ENCODE measurements at regions not wholly inside any gene's neighbourhood (a gene's known extent, or its start where the extent isn't known, plus 50 kb on each side); places are given as distances from the start of the nearest gene placed in this dataset.
"Not testable (repeated sequence)": the region's sequence is repeated elsewhere in the genome, so short reads cannot be mapped to it uniquely, and the experiment has no call there.

DNA sequence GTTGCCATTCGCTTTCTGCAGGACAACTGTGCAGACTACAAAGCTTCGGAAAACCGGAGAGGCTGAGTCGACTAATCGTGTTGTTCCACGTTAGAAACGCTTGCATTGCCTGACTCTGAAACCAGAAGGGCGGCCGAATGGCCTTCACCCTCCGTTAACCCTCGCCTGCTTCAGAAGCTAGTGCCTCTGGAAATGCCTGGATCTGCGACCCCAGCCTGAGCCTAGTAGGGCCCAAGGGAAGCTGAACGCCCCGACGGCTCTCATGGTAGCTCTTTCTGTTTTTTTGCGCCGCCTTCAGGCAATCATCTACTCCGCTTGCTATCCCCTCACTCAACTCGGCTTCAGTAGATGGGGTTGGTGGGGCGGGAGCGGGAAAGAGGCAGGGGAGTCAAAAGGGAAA is 117.3 kb downstream of the PPIAL4A start:
- not testable (repeated sequence) for DNase-seq

DNA sequence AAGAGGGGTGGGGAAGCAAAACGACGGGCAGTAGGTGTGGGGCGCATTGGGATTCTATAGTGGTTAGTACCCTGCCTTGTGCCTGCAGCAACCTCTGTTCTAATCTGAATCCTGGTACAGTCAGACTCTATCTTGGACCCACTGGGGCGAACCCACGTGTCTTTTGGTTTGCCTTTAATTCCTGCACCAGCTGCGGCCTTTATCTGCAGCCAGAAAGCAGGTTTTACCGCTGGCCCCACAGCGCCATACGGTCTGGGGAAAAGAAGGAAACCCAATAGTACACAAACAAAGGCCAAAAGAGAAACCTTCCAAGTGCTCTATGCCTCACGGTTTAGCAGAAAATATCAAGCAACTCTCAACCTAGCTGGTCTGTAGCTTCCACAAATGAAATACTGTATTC is 118.2 kb downstream of the PPIAL4A start:
- DNase-seq, result not testable (repeated sequence)

DNA sequence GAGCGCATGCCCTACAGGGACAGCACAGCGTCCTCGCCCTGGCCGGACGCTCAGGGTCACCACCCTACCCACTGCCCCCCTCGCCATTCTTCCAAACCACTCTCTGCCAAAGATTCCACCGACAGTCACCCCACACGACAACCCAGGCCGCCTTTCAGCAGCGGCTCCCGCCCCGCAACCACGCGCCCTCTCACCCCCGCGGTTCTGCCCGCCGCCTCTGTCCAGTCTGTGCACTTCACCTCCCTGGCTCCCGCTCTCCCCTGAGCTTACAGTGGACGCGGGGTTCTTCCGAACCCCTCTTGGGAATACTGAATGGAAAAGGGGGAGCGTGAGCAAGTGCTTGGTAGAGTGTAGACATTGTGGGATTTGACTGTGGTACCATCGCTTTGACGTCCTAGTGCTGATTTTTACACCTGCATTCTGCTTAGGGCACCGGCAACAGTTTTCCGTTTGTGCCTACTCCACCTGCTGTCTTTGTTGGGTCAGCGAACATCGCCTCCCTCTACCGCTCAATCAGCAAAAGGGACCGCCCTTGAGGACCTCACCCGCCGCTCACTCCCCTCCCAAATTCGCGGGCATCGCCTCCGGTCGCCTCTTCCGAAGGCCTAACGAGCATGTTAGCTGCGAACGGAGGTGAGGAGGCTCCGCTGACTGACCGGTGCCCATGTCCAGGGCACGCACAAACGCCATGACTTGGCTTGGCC is 119.1 kb downstream of the PPIAL4A start:
- not testable (repeated sequence) for DNase-seq

GRCh38 chr1:121009216-121010057 is 119.9 kb downstream of the PPIAL4A start:
- DNase-seq, result peak; percentile 8

DNA sequence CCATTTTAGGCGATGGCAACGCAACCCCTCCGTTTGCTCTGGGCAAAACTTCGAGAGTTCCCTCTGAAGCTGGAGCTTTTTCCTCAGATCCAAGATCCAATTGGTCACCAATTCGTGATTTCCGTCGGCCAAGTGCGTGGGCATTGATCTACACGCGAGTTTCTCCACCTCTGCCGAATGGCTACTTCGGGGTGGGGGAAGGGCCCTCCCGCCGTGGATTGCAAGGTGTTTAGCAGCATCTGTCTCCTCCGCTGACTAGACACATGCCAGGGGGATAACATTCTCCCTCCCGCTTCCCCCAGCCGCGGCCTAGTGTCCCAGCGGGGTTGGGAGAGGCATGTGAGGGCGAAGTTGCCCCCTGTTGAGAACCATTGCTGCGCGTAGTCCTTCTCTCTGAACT is 120.6 kb downstream of the PPIAL4A start:
- DNase-seq, result not testable (repeated sequence)

- not testable (repeated sequence) for DNase-seq
Measured at GRCh38 chr1:121013181-121013580, 123.6 kb downstream of the PPIAL4A start.

DNA sequence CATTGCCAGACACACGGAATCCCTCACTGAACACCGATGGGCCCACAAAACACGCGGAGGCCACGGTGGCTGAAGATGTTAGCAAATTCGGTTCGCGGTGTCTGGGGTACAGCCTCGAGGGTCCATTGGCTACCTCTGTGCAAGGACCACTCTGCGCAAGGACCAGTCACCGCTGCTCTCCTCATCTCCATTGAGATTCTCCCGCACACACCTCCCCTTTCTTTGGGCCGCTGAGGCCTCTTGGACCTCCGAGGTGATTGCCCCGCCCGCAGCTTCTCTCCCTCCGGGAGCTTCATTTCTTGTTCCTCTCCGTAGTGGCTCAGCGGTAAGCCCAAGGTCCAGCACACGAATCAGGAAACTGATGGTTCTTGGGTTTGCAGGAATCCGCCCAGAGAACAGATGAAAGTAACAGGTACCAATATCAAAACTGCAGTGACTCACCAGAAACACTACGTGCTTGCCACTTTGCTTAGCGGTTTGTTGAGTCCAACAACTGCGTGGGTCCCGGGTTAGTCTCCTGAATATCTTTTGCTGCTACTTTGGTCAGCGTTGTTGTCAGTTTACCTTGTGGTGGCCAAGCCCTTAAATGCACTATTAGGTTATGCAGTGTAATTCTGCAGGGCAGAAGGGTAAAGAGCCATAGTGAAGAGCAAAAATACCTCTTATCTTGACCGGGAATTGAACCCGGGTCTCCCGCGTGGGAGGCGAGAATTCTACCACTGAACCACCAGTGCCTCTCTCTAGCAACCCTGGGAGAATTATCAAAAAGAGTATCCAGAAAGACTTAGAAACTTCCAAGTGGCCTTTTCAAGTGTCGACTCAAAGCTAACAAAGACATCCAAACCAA is 126.8 kb downstream of the PPIAL4A start:
- peak; percentile 77 for DNase-seq

- DNase-seq, result not testable (repeated sequence)
Measured at GRCh38 chr1:121019715-121020349, 130.3 kb downstream of the PPIAL4A start.

DNA sequence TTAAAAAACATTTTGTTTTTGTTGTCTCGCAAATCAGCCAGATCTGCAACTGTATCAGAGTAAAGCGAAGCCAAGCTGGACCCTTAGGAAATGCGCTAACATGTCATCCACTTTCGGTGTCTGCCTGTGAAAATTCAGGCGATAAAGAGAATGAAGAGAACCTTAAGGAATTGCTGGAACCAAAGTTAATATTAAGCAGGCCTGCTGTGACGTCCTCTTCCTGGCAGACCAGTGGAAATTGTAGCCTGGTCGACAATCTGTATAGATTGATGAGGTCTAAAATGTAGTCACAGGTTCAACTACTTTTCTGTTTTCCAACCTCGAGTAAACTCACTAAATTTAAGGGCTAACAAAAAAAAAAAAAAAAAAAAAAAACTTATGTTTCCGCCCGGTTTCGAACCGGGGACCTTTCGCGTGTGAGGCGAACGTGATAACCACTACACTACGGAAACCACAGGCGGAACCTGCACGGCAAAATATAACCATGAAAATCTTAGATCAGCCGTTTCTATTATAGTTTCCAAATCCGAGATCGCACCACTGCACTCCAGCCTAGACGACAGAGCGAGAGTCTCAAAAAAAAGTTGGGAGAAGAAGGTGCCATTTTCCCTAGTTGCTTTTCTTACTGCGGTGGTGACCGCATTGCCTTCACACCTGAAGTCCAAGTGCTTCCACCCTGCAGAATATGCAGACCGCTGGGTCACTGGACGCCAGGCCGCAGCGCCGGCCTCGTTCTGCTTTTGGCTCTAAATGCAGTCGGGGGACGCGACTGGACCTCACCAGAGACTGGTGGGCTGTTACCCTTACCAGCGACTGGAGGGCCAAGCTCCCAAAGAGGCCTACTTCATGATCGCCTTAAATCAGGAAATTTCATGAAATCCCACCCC is 131.0 kb downstream of the PPIAL4A start:
- DNase-seq, result peak; percentile 81

DNA sequence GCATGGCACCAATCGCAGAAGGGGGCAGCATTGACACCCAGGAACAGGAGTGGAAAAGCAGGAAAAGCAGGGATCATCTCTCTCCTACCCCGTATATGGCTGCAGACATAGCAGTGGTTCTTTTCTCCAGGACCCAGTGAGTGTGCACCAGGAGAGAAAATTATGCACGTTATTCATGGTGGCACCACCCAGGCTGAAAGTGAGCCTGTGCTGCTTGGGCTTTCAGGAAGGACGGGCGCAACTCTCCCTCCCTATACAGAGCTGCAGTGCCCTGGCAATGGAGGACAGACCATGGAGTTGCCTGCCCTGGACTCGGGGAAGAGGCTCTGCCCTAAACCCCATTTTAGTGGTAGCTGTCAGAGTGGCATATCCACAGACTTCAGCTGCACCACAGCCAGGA is 132.1 kb downstream of the PPIAL4A start:
- not testable (repeated sequence) for DNase-seq

- not testable (repeated sequence) for DNase-seq
Measured at GRCh38 chr1:121032878-121033494, 143.4 kb downstream of the PPIAL4A start.

DNA sequence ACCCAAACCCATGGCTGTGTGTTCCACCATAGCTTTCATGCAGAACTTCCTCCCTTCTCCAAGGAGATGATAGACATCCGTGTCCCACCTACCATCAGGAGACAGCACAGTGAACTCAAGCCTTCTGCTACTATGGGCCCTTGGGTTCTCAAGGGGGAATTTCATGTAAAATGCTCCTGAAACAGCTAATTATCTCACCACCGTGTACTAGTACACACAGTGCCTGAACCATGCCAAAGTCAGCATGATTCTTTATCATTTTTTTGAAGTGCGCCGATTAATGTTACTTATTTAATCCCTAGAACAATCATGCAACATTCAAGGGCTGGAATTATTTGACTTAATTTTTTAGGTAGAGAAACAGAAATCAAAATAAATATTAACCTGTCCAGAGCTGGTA is 147.2 kb downstream of the PPIAL4A start:
- not testable (repeated sequence) for DNase-seq

DNA sequence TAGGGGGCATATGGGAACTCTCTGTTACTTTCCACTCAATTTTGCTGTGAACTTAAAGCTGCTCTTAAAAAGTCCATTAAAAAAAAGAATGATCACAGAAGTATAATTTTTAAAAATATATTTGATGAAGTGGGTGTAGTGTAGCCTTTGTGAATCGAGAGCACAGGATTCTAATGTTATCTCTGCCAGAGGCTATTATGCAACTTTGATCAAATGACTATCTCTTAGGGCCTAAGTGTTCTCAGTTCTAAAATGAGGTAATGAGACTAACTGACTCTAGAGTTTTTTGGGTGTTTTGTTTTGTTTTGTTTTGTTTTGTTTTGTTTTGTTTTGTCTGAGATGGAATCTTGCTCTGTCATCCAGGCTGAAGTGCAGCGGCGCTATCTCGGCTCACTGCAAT is 143.2 kb downstream of the FAM72B start:
- DNase-seq, result not testable (repeated sequence)

DNA sequence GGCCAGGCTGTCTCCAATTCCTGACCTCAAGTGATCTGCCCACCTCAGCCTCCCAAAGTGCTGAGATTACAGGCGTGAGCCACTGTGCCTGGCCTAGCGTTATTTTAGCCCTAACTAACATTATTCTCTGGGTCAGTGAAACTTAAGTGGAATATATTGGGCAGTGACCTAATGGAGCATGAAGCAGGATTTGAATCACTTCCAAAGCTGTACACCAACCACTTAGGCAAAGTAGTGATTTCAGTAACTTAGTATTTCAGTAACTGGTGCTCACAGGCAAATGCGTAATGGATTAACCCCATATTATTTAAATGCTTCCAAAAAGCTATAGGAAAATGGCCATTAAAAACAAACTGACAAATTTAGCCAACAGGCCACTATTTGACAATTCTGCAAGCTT is 142.6 kb downstream of the FAM72B start:
- DNase-seq, result not testable (repeated sequence)

- not testable (repeated sequence) for DNase-seq
Measured at GRCh38 chr1:121042882-121043281, 141.3 kb downstream of the FAM72B start.

- not testable (repeated sequence) for DNase-seq
Measured at GRCh38 chr1:121048293-121048752, 135.8 kb downstream of the FAM72B start.

- not testable (repeated sequence) for DNase-seq
Measured at GRCh38 chr1:121048769-121049443, 135.2 kb downstream of the FAM72B start.

DNA sequence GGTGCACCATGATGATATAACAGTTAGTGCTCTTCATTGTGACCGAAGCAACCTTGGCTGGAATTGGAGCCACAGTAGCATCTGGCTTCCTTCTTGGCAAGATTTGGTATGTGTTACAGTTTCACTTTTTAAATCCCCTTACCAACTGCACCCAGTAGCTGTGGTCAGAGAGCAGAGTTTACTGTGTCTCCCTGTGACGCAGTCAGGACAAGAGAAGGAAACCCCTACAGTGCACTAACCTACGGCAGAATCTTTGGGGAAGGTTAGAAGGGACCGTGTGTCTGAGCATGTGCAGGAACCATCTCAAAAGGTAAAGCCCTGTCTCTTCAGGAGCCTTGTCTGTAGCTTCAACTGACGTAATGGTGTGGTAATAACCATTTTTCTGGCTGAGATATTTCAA is 134.0 kb downstream of the FAM72B start:
- not testable (repeated sequence) for DNase-seq

GRCh38 chr1:121051161-121051790 is 132.9 kb downstream of the FAM72B start:
- not testable (repeated sequence) for DNase-seq

All from RPMI8226 (cell line).